GM10248 (cell line): ENCODE measurements at regions not wholly inside any gene's neighbourhood (a gene's known extent, or its start where the extent isn't known, plus 50 kb on each side); places are given as distances from the start of the nearest gene placed in this dataset.

Experiments
- CTCF ChIA-PET: fragments of 300-600 bp; sonication (Branson Sonifier 250); formaldehyde crosslinking; extraction: SDS; loops from one replicate; lab custom pipeline; 2021; ENCODE audit warnings: antibody characterized with exemption; lab: Yijun Ruan, JAX
- POLR2A ChIA-PET: fragments of 350-650 bp; sonication (Branson Sonifier 250); formaldehyde crosslinking; extraction: SDS; loops from one replicate; lab custom pipeline; 2020; ENCODE audit warnings: antibody characterized with exemption; lab: Yijun Ruan, JAX
- DNase-seq: peaks from one replicate; pipeline ENCODE4 v3.0.0; 2012; ENCODE audit errors: extremely low spot score
- CTCF ChIP-seq: IDR thresholded peaks from 2 replicates; pipeline ENCODE4 v1.5.1; 2012; ENCODE audit warnings: mild to moderate bottlenecking, low read depth; ENCODE audit errors: extremely low read depth, missing control alignments, control extremely low read depth

- DNase-seq, result no peak
- ChIA-PET CTCF (no interaction called here), POLR2A (no interaction called here)
- TF ChIP-seq CTCF, result no peak
Observed at GRCh38 chr15:58292751-58293175, 139.0 kb upstream of the LIPC start.

GRCh38 chr15:58293622-58294550 lies 137.9 kb upstream of the LIPC start:
- ChIA-PET CTCF (interaction anchor here (1.0 to 1.6 kb wide), 3 partner anchors 9 to 20 kb away, joined by 4 to 7 read pairs (median 4); no protein-coding TSS in a partner anchor), POLR2A (no interaction called here)
- TF ChIP-seq CTCF, result no peak
- no peak for DNase-seq

- POLR2A ChIA-PET, result no interaction called here
- no peak for TF ChIP-seq CTCF
- no peak for DNase-seq
- CTCF ChIA-PET, result interaction anchor here (1.3 to 1.6 kb wide), 2 partner anchors 11 to 19 kb away, joined by 4 to 7 read pairs; no protein-coding TSS in a partner anchor
Observed at GRCh38 chr15:58294681-58295254, 137.0 kb upstream of the LIPC start.

GRCh38 chr15:58295637-58296215 lies 136.1 kb upstream of the LIPC start:
- CTCF ChIA-PET, result interaction anchor here (1.6 kb wide), 1 partner anchor 10 kb away, joined by 7 read pairs; no protein-coding TSS in a partner anchor
- TF ChIP-seq CTCF, result no peak
- POLR2A ChIA-PET, result no interaction called here
- DNase-seq, result no peak

- no peak for TF ChIP-seq CTCF
- CTCF ChIA-PET, result no interaction called here
- DNase-seq, result no peak
- POLR2A ChIA-PET, result no interaction called here
Observed at GRCh38 chr15:58296276-58296675, 135.5 kb upstream of the LIPC start.

- TF ChIP-seq CTCF, result no peak
- ChIA-PET POLR2A (no interaction called here), CTCF (interaction anchor here (0.6 to 0.9 kb wide), 3 partner anchors 12 to 85 kb away, joined by 3 read pairs; no protein-coding TSS in a partner anchor)
- no peak for DNase-seq
Observed at GRCh38 chr15:58297639-58298038, 134.2 kb upstream of the LIPC start.
